GM19099 (cell line): ENCODE measurements at regions not wholly inside any gene's neighbourhood (a gene's known extent, or its start where the extent isn't known, plus 50 kb on each side); places are given as distances from the start of the nearest gene placed in this dataset.

Experiments used
- POLR2A ChIP-seq: IDR thresholded peaks from 3 replicates; pipeline ENCODE4 v1.6.1; 2011; ENCODE audit warnings: low read depth; ENCODE audit not compliant: insufficient read length; ENCODE audit errors: extremely low read depth

- no peak for TF ChIP-seq POLR2A
Measured at GRCh38 chr5:56700711-56701110, 114.6 kb upstream of the MAP3K1 start.

GRCh38 chr5:56699538-56699937 lies 115.8 kb upstream of the MAP3K1 start:
- no peak for TF ChIP-seq POLR2A

- TF ChIP-seq POLR2A, result no peak
Measured at GRCh38 chr5:56698463-56699381, 116.6 kb upstream of the MAP3K1 start.

GRCh38 chr5:56696900-56697299 lies 118.4 kb upstream of the MAP3K1 start:
- no peak for TF ChIP-seq POLR2A

GRCh38 chr5:56693220-56693579 lies 122.1 kb upstream of the MAP3K1 start:
- TF ChIP-seq POLR2A, result no peak

GRCh38 chr5:56692359-56693219 lies 122.8 kb upstream of the MAP3K1 start:
- TF ChIP-seq POLR2A, result no peak

- TF ChIP-seq POLR2A, result no peak
Measured at GRCh38 chr5:56688402-56688801, 126.9 kb upstream of the MAP3K1 start.

- no peak for TF ChIP-seq POLR2A
Measured at GRCh38 chr5:56686337-56687195, 128.8 kb upstream of the MAP3K1 start.

- TF ChIP-seq POLR2A, result no peak
Measured at GRCh38 chr5:56685503-56686217, 129.7 kb upstream of the MAP3K1 start.

GRCh38 chr5:56684159-56684558 lies 131.2 kb upstream of the MAP3K1 start:
- TF ChIP-seq POLR2A, result no peak

- no peak for TF ChIP-seq POLR2A
Measured at GRCh38 chr5:56683733-56684132, 131.6 kb upstream of the MAP3K1 start.

GRCh38 chr5:56683281-56683680 lies 132.1 kb upstream of the MAP3K1 start:
- TF ChIP-seq POLR2A, result no peak

- TF ChIP-seq POLR2A, result no peak
Measured at GRCh38 chr5:56681346-56681745, 134.0 kb upstream of the MAP3K1 start.

- no peak for TF ChIP-seq POLR2A
Measured at GRCh38 chr5:56680731-56681130, 134.6 kb upstream of the MAP3K1 start.

- no peak for TF ChIP-seq POLR2A
Measured at GRCh38 chr5:56677690-56678305, 137.6 kb upstream of the MAP3K1 start.
